Caco-2 (cell line): ENCODE measurements at regions not wholly inside any gene's neighbourhood (a gene's known extent, or its start where the extent isn't known, plus 50 kb on each side); places are given as distances from the start of the nearest gene placed in this dataset.

ENCODE experiments used
- BruUV-seq: library from RNA; stranded (reverse); fragments of 400-500 nt; replicated peaks from 2 replicates; lab custom pipeline; 2021; lab: Mats Ljungman, UMichigan
- CTCF ChIA-PET: fragments of 300-600 bp; sonication (Branson Sonifier 250); formaldehyde crosslinking; loops from one replicate; lab custom pipeline; 2022; ENCODE audit warnings: antibody characterized with exemption; lab: Charles Lee
- POLR2A ChIA-PET: fragments of 300-600 bp; sonication (Branson Sonifier 250); formaldehyde crosslinking; loops from one replicate; lab custom pipeline; 2022; ENCODE audit warnings: antibody characterized with exemption; lab: Charles Lee
- DNase-seq, 2 experiments: peaks; one replicate each; pipeline versions ENCODE4 v3.0.0 to v3.0.0-alpha.2; 2020 to 2022
- H3K27me3 ChIP-seq: replicated peaks from 2 replicates; pipeline ENCODE4 v1.6.0; 2011; ENCODE audit warnings: low read length; ENCODE audit not compliant: control insufficient read depth, insufficient read depth
- H3K36me3 ChIP-seq: 2 replicates; pipeline ENCODE4 v1.5.1; 2011; ENCODE audit warnings: low read length; ENCODE audit not compliant: control insufficient read depth, insufficient read depth
- H3K4me1 ChIP-seq: fragments of 250-450 bp; sonication (Bioruptor Pico); 2 replicates; pipeline ENCODE4 v1.5.1; 2020; ENCODE audit warnings: mild to moderate bottlenecking
- H3K4me3 ChIP-seq: 2 replicates; pipeline ENCODE4 v1.5.1; 2011; ENCODE audit warnings: low read depth, mild to moderate bottlenecking, control low read depth, low read length
- H3K9me3 ChIP-seq: fragments of 250-450 bp; sonication (Bioruptor Pico); 2 replicates; pipeline ENCODE4 v1.5.1; 2020; ENCODE audit warnings: mild to moderate bottlenecking, moderate library complexity
- H3K27ac Mint-ChIP-seq: one replicate; pipeline ENCODE4 v1.8.0; 2022; ENCODE audit warnings: mixed read lengths; ENCODE audit not compliant: unreplicated experiment
- H3K27me3 Mint-ChIP-seq: one replicate; pipeline ENCODE4 v1.8.0; 2022; ENCODE audit warnings: mixed read lengths; ENCODE audit not compliant: insufficient read depth, unreplicated experiment
- H3K36me3 Mint-ChIP-seq: one replicate; pipeline ENCODE4 v1.8.0; 2022; ENCODE audit warnings: mild to moderate bottlenecking, mixed read lengths; ENCODE audit not compliant: insufficient read depth, unreplicated experiment
- H3K4me1 Mint-ChIP-seq: one replicate; pipeline ENCODE4 v1.8.0; 2022; ENCODE audit warnings: low read depth, mixed read lengths; ENCODE audit not compliant: unreplicated experiment
- H3K4me3 Mint-ChIP-seq: one replicate; pipeline ENCODE4 v1.8.0; 2022; ENCODE audit warnings: mild to moderate bottlenecking, moderate library complexity, mixed read lengths; ENCODE audit not compliant: unreplicated experiment
- H3K9me3 Mint-ChIP-seq: one replicate; pipeline ENCODE4 v1.8.0; 2022; ENCODE audit warnings: mixed read lengths; ENCODE audit not compliant: unreplicated experiment
- CTCF ChIP-seq, 2 experiments: fragments of 200-600 bp in 1 of 2; IDR thresholded peaks; 1 replicate in 1 of 2; 2 replicates in 1 of 2; pipeline versions ENCODE4 v1.5.1 to v1.8.0; 2011 to 2022; ENCODE audit warnings: antibody characterized with exemption in 1 of 2, control low read depth in 1 of 2, inconsistent platforms in 1 of 2, low read depth in 1 of 2, low read length in 1 of 2, mild to moderate bottlenecking in 1 of 2, moderate library complexity in 1 of 2; ENCODE audit not compliant: insufficient read depth in 1 of 2, severe bottlenecking in 1 of 2, unreplicated experiment in 1 of 2
- intact Hi-C: fragments of 100-400 bp; cut with micrococcal nuclease; formaldehyde crosslinking; loops from one replicate; pipeline ENCODE4 v1.10.0; 2022; ENCODE audit not compliant: unreplicated experiment

DNA sequence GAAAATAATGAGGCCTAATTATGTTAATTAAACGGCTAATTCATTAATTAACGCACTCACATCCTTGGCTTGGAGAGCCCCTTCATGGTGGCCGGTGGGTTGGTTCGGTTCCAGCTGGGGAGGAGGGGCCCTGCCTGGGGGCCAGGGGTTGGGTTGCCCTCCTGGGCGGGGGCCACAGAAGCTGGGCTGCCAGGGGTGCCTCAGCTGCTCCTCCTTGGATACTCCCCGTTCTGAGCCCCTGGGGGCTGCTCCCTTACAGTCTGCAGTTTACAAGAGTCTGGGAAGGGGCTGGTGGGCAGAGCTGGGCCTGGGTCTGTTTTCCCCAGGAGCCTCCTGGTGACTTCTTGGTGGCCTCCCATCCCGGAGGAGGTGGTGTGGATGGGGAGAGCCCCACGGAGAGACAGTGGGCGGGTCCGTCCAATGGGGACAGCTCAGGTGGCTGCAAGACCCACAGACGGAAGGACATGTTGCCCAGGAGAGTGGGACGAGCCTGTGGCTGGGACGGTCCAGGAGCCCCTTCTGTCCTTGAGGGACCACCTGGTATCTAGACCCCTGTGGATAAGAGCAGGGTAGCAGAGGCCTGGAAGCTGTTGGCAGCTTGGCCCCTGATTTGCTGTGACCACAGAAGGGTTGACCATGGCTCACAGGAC lies 277.5 kb downstream of the PBX3 start:
- H3K9me3 Mint-ChIP-seq, result no peaks in the 10 kb centered on the region
- intact Hi-C loops, result no loop called here
- no peaks in the 10 kb centered on the region for H3K4me1 Mint-ChIP-seq
- H3K27ac Mint-ChIP-seq, result no peak overlapping the region
- POLR2A ChIA-PET, result no interaction called here
- DNase-seq, result no peak
- CTCF ChIA-PET, result no interaction called here
- no peak overlapping the region for H3K4me3 Mint-ChIP-seq
- H3K4me1 ChIP-seq, result no peaks in the 10 kb centered on the region
- H3K36me3 ChIP-seq, result no peaks in the 10 kb centered on the region
- no peak for TF ChIP-seq CTCF (IDR thresholded peaks at IDR 0.05; ENCODE audit: insufficient read depth in 1 of 2, low read depth in 1 of 2, low read length in 1 of 2, severe bottlenecking in 1 of 2, unreplicated experiment in 1 of 2)
- H3K27me3 ChIP-seq, result no peaks in the 10 kb centered on the region
- H3K36me3 Mint-ChIP-seq, result no peaks in the 10 kb centered on the region
- no TSS peak for BruUV-seq
- no peaks in the 10 kb centered on the region for H3K9me3 ChIP-seq
- H3K4me3 ChIP-seq, result no peak overlapping the region
- peaks cover 5% of the 10 kb centered on the region for H3K27me3 Mint-ChIP-seq

GRCh38 chr9:126025991-126026390 lies 278.8 kb downstream of the PBX3 start:
- ChIA-PET POLR2A (no interaction called here), CTCF (interaction anchor here (0.5 kb wide), 1 partner anchor 524 kb away, joined by 4 read pairs; no protein-coding TSS in a partner anchor)
- no peak for TF ChIP-seq CTCF (IDR thresholded peaks at IDR 0.05; ENCODE audit: insufficient read depth in 1 of 2, low read depth in 1 of 2, low read length in 1 of 2, severe bottlenecking in 1 of 2, unreplicated experiment in 1 of 2)
- no peaks in the 10 kb centered on the region for H3K36me3 ChIP-seq
- no peaks in the 10 kb centered on the region for H3K4me1 ChIP-seq
- H3K4me3 ChIP-seq, result no peak overlapping the region
- no peaks in the 10 kb centered on the region for H3K4me1 Mint-ChIP-seq
- DNase-seq, result no peak
- no peaks in the 10 kb centered on the region for H3K36me3 Mint-ChIP-seq
- H3K27me3 Mint-ChIP-seq, result peaks cover 3% of the 10 kb centered on the region
- H3K9me3 ChIP-seq, result no peaks in the 10 kb centered on the region
- intact Hi-C loops, result no loop called here
- no peak overlapping the region for H3K4me3 Mint-ChIP-seq
- no peaks in the 10 kb centered on the region for H3K27me3 ChIP-seq
- H3K27ac Mint-ChIP-seq, result no peak overlapping the region
- H3K9me3 Mint-ChIP-seq, result no peaks in the 10 kb centered on the region
- BruUV-seq, result no TSS peak

DNA sequence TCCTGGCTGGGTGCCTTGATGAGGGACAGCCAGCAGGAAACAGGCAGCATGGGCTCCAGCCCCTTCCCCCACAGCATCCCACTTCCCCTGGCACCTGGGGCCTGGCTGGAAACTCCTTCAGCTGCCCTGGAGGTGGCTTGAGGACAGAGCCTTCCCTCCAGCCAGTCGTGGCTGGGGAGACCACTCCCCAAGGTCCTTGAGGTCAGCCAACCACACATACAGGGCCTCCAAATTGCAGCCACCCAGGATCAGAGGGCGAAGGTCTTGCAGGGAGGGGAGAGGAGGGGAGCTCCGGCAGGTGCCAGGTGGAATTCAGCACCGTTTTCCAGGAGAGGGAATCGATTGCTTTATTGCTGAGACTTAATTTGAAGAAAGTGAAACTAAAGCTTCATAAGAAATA lies 280.4 kb downstream of the PBX3 start:
- POLR2A ChIA-PET, result no interaction called here
- Histone ChIP-seq H3K9me3 (no peaks in the 10 kb centered on the region), H3K27me3 (no peaks in the 10 kb centered on the region), H3K36me3 (no peaks in the 10 kb centered on the region), H3K4me1 (no peaks in the 10 kb centered on the region), H3K4me3 (no peak overlapping the region)
- no peaks in the 10 kb centered on the region for H3K27me3 Mint-ChIP-seq
- no peak for TF ChIP-seq CTCF (IDR thresholded peaks at IDR 0.05; ENCODE audit: insufficient read depth in 1 of 2, low read depth in 1 of 2, low read length in 1 of 2, severe bottlenecking in 1 of 2, unreplicated experiment in 1 of 2)
- no peak overlapping the region for H3K27ac Mint-ChIP-seq
- BruUV-seq, result no TSS peak
- H3K9me3 Mint-ChIP-seq, result no peaks in the 10 kb centered on the region
- no peak for DNase-seq
- CTCF ChIA-PET, result interaction anchor here (0.7 kb wide), 1 partner anchor 27 kb away, joined by 9 read pairs; no protein-coding TSS in a partner anchor
- H3K4me3 Mint-ChIP-seq, result no peak overlapping the region
- intact Hi-C loops, result no loop called here
- H3K4me1 Mint-ChIP-seq, result no peaks in the 10 kb centered on the region
- H3K36me3 Mint-ChIP-seq, result no peaks in the 10 kb centered on the region
